ENCODE measurements at regions not wholly inside any gene's neighbourhood (a gene's known extent, or its start where the extent isn't known, plus 50 kb on each side); places are given as distances from the start of the nearest gene placed in this dataset.

- no peak overlapping the region for H3K27ac ChIP-seq (ENCODE audit: low read depth in 1 of 2, low read length in 1 of 2)
- no peaks in the 10 kb centered on the region for H3K27me3 ChIP-seq (ENCODE audit: control insufficient read depth in 3 of 3, insufficient read depth in 3 of 3, low read length in 2 of 3)
- no peak for DNase-seq
- ATAC-seq (ENCODE audit: insufficient read depth, low FRiP score), result no peak
- H3K36me3 ChIP-seq (ENCODE audit: control insufficient read depth in 4 of 4, insufficient read depth in 4 of 4, low read length in 4 of 4), result no peaks in the 10 kb centered on the region
- H3K4me1 ChIP-seq (ENCODE audit: control insufficient read depth in 5 of 5, insufficient read depth in 5 of 5, low read length in 5 of 5), result peaks cover 0 to 16% (median 0%) of the 10 kb centered on the region in 5 donors
- H3K4me3 ChIP-seq, result no peak overlapping the region
- no peak overlapping the region for H3K9ac ChIP-seq (ENCODE audit: insufficient read depth in 1 of 2, low read length in 2 of 2)
- TF ChIP-seq, protein P1, sequence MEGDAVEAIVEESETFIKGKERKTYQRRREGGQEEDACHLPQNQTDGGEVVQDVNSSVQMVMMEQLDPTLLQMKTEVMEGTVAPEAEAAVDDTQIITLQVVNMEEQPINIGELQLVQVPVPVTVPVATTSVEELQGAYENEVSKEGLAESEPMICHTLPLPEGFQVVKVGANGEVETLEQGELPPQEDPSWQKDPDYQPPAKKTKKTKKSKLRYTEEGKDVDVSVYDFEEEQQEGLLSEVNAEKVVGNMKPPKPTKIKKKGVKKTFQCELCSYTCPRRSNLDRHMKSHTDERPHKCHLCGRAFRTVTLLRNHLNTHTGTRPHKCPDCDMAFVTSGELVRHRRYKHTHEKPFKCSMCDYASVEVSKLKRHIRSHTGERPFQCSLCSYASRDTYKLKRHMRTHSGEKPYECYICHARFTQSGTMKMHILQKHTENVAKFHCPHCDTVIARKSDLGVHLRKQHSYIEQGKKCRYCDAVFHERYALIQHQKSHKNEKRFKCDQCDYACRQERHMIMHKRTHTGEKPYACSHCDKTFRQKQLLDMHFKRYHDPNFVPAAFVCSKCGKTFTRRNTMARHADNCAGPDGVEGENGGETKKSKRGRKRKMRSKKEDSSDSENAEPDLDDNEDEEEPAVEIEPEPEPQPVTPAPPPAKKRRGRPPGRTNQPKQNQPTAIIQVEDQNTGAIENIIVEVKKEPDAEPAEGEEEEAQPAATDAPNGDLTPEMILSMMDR (IDR thresholded peaks at IDR 0.05; ENCODE audit: control extremely low read depth, extremely low read depth), result no peak
- H3K9me3 ChIP-seq (ENCODE audit: control insufficient read depth in 4 of 4, insufficient read depth in 3 of 4, low read length in 3 of 4), result no peaks in the 10 kb centered on the region
These were observed 971.2 kb upstream of the SEL1L start for GRCh38 chr14:82504894-82505293.

DNA sequence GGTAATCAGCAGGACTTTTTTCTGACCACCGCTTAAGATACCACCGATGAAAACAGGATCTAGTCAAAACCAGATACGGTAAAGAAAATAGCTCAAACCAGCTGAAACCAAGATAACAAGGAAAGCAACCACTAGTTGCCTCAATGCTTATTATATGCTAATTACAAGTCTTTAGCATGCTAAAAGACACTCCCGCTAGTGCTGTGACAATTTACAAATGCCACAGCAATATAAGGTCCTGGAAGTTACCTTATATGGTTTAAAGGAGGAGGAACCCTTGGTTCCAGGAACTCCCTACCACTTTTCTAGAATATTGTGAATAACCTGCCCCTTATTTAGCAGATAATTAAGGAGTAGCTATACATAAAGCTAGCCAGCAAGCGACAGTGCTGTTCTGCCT, 976.4 kb upstream of the SEL1L start:
- Histone ChIP-seq H3K9ac (ENCODE audit: insufficient read depth in 1 of 2, low read length in 2 of 2) (no peak overlapping the region), H3K9me3 (ENCODE audit: control insufficient read depth in 4 of 4, insufficient read depth in 3 of 4, low read length in 3 of 4) (no peaks in the 10 kb centered on the region), H3K4me3 (no peak overlapping the region), H3K27ac (ENCODE audit: low read depth in 1 of 2, low read length in 1 of 2) (no peak overlapping the region), H3K4me1 (ENCODE audit: control insufficient read depth in 5 of 5, insufficient read depth in 5 of 5, low read length in 5 of 5) (no peaks in the 10 kb centered on the region), H3K27me3 (ENCODE audit: control insufficient read depth in 3 of 3, insufficient read depth in 3 of 3, low read length in 2 of 3) (no peaks in the 10 kb centered on the region), H3K36me3 (ENCODE audit: control insufficient read depth in 4 of 4, insufficient read depth in 4 of 4, low read length in 4 of 4) (no peaks in the 10 kb centered on the region)
- DNase-seq (no peak), ATAC-seq (ENCODE audit: insufficient read depth, low FRiP score) (no peak)
- WGBS, 2 donors, result 90 to 94% methylated on average over 5 of the region's 5 CpGs
- TF ChIP-seq, protein P1 (IDR thresholded peaks at IDR 0.05; ENCODE audit: control extremely low read depth, extremely low read depth), result no peak

GRCh38 chr14:82511399-82511798, 977.7 kb upstream of the SEL1L start:
- WGBS, 2 donors, result 81 to 89% methylated on average over 1 of the region's 1 CpG
- Histone ChIP-seq H3K9ac (ENCODE audit: insufficient read depth in 1 of 2, low read length in 2 of 2) (no peak overlapping the region), H3K4me1 (ENCODE audit: control insufficient read depth in 5 of 5, insufficient read depth in 5 of 5, low read length in 5 of 5) (no peaks in the 10 kb centered on the region), H3K27ac (ENCODE audit: low read depth in 1 of 2, low read length in 1 of 2) (no peak overlapping the region), H3K9me3 (ENCODE audit: control insufficient read depth in 4 of 4, insufficient read depth in 3 of 4, low read length in 3 of 4) (no peaks in the 10 kb centered on the region), H3K36me3 (ENCODE audit: control insufficient read depth in 4 of 4, insufficient read depth in 4 of 4, low read length in 4 of 4) (no peaks in the 10 kb centered on the region), H3K27me3 (ENCODE audit: control insufficient read depth in 3 of 3, insufficient read depth in 3 of 3, low read length in 2 of 3) (no peaks in the 10 kb centered on the region), H3K4me3 (no peak overlapping the region)
- TF ChIP-seq, protein P1 (IDR thresholded peaks at IDR 0.05; ENCODE audit: control extremely low read depth, extremely low read depth), result no peak
- DNase-seq, result no peak
- ATAC-seq (ENCODE audit: insufficient read depth, low FRiP score), result no peak

GRCh38 chr14:82520765-82521164, 987.1 kb upstream of the SEL1L start:
- no peak overlapping the region for H3K4me3 ChIP-seq
- TF ChIP-seq, protein P1 (IDR thresholded peaks at IDR 0.05; ENCODE audit: control extremely low read depth, extremely low read depth), result no peak
- DNase-seq, result no peak
- ATAC-seq (ENCODE audit: insufficient read depth, low FRiP score), result no peak
- H3K27me3 ChIP-seq (ENCODE audit: control insufficient read depth in 3 of 3, insufficient read depth in 3 of 3, low read length in 2 of 3), result no peaks in the 10 kb centered on the region
- no peaks in the 10 kb centered on the region for H3K36me3 ChIP-seq (ENCODE audit: control insufficient read depth in 4 of 4, insufficient read depth in 4 of 4, low read length in 4 of 4)
- no peaks in the 10 kb centered on the region for H3K4me1 ChIP-seq (ENCODE audit: control insufficient read depth in 5 of 5, insufficient read depth in 5 of 5, low read length in 5 of 5)
- H3K9ac ChIP-seq (ENCODE audit: insufficient read depth in 1 of 2, low read length in 2 of 2), result no peak overlapping the region
- WGBS, 2 donors, result 65 to 67% methylated on average over 1 of the region's 1 CpG
- H3K9me3 ChIP-seq (ENCODE audit: control insufficient read depth in 4 of 4, insufficient read depth in 3 of 4, low read length in 3 of 4), result no peaks in the 10 kb centered on the region
- no peak overlapping the region for H3K27ac ChIP-seq (ENCODE audit: low read depth in 1 of 2, low read length in 1 of 2)
